CD4-positive, CD25-positive, alpha-beta regulatory T cell (primary cell): ENCODE measurements at regions not wholly inside any gene's neighbourhood (a gene's known extent, or its start where the extent isn't known, plus 50 kb on each side); places are given as distances from the start of the nearest gene placed in this dataset.

ENCODE experiments used
- ATAC-seq, 2 donors: fragments of 150-1000 bp; cut with Tn5 transposase; one replicate each; pipeline ENCODE4 v1.10.0; 2021; ENCODE audit warnings: low read depth in 2 of 2, moderate number of reproducible peaks in 2 of 2, moderate library complexity in 1 of 2
- DNase-seq, 3 donors: peaks; one replicate each; pipeline versions ENCODE4 v3.0.0 to v3.0.0-alpha.2; 2012 to 2022; ENCODE audit warnings: mixed read lengths in 1 of 3
- H3K27ac ChIP-seq: one replicate; pipeline ENCODE4 v1.7.0; 2013; ENCODE audit warnings: mild to moderate bottlenecking, low read length; ENCODE audit not compliant: insufficient read depth, poor library complexity, severe bottlenecking
- H3K27me3 ChIP-seq: one replicate; pipeline ENCODE4 v1.7.0; 2013; ENCODE audit warnings: low read length; ENCODE audit not compliant: control insufficient read depth, insufficient read depth
- H3K36me3 ChIP-seq: one replicate; pipeline ENCODE4 v1.7.0; 2013; ENCODE audit warnings: mild to moderate bottlenecking, low read length, moderate library complexity; ENCODE audit not compliant: control insufficient read depth, insufficient read depth
- H3K4me1 ChIP-seq: 2 replicates; pipeline ENCODE4 v1.7.0; 2013; ENCODE audit warnings: mild to moderate bottlenecking, low read length; ENCODE audit not compliant: insufficient read depth, control insufficient read depth, poor library complexity, severe bottlenecking
- H3K4me3 ChIP-seq: one replicate; pipeline ENCODE4 v1.7.0; 2013; ENCODE audit warnings: low read depth, mild to moderate bottlenecking, low read length, moderate library complexity
- H3K9me3 ChIP-seq, 2 experiments: 1 replicate in 1 of 2; 2 replicates in 1 of 2; pipeline ENCODE4 v1.7.0; 2013; ENCODE audit warnings: low read length in 2 of 2, mild to moderate bottlenecking in 1 of 2, moderate library complexity in 1 of 2; ENCODE audit not compliant: control insufficient read depth in 2 of 2
- H3K27ac Mint-ChIP-seq, 3 donors: one replicate each; pipeline ENCODE4 v1.8.0; 2020 to 2022; ENCODE audit warnings: mild to moderate bottlenecking in 3 of 3, mixed read lengths in 3 of 3, moderate library complexity in 2 of 3
- H3K27me3 Mint-ChIP-seq: one replicate; pipeline ENCODE4 v1.8.0; 2022; ENCODE audit warnings: mild to moderate bottlenecking, mixed read lengths
- H3K36me3 Mint-ChIP-seq: one replicate; pipeline ENCODE4 v1.8.0; 2020; ENCODE audit warnings: mixed read lengths
- H3K4me1 Mint-ChIP-seq, 4 donors: one replicate each; pipeline ENCODE4 v1.8.0; 2020 to 2022; ENCODE audit warnings: mixed read lengths in 4 of 4, mild to moderate bottlenecking in 1 of 4
- H3K4me3 Mint-ChIP-seq, 4 donors: one replicate each; pipeline ENCODE4 v1.8.0; 2020 to 2022; ENCODE audit warnings: mild to moderate bottlenecking in 4 of 4, mixed read lengths in 4 of 4, moderate library complexity in 3 of 4
- H3K9me3 Mint-ChIP-seq, 7 donors: one replicate each; pipeline ENCODE4 v1.8.0; 2020 to 2022; ENCODE audit warnings: mixed read lengths in 7 of 7, mild to moderate bottlenecking in 3 of 7, moderate library complexity in 2 of 7

- Mint-ChIP-seq H3K36me3 (no peaks in the 10 kb centered on the region), H3K4me3 (no peak overlapping the region), H3K27ac (no peak overlapping the region), H3K4me1 (no peaks in the 10 kb centered on the region), H3K27me3 (no peaks in the 10 kb centered on the region), H3K9me3 (peaks cover 0 to 13% (median 2%) of the 10 kb centered on the region in 7 donors)
- Histone ChIP-seq H3K4me3 (no peak overlapping the region), H3K9me3 (peaks cover 0 to 6% of the 10 kb centered on the region in 2 experiments), H3K36me3 (no peaks in the 10 kb centered on the region), H3K4me1 (no peaks in the 10 kb centered on the region), H3K27me3 (no peaks in the 10 kb centered on the region), H3K27ac (no peak overlapping the region)
- ATAC-seq (no peak), DNase-seq (no peak)
Observed at GRCh38 chr5:2502970-2503594, 248.4 kb downstream of the IRX2 start.

GRCh38 chr5:2499917-2500316 lies 251.6 kb downstream of the IRX2 start:
- peaks cover 0 to 13% (median 2%) of the 10 kb centered on the region in 7 donors for H3K9me3 Mint-ChIP-seq
- peaks cover 0 to 6% of the 10 kb centered on the region in 2 experiments for H3K9me3 ChIP-seq
- H3K36me3 ChIP-seq, result no peaks in the 10 kb centered on the region
- H3K27ac Mint-ChIP-seq, result no peak overlapping the region
- no peaks in the 10 kb centered on the region for H3K27me3 ChIP-seq
- no peak overlapping the region for H3K27ac ChIP-seq
- no peak for ATAC-seq
- no peak overlapping the region for H3K4me3 Mint-ChIP-seq
- H3K36me3 Mint-ChIP-seq, result no peaks in the 10 kb centered on the region
- H3K4me3 ChIP-seq, result no peak overlapping the region
- H3K4me1 Mint-ChIP-seq, result no peaks in the 10 kb centered on the region
- DNase-seq, result no peak
- H3K4me1 ChIP-seq, result no peaks in the 10 kb centered on the region
- H3K27me3 Mint-ChIP-seq, result no peaks in the 10 kb centered on the region

GRCh38 chr5:2496891-2497290 lies 254.6 kb downstream of the IRX2 start:
- no peak overlapping the region for H3K27ac Mint-ChIP-seq
- no peak overlapping the region for H3K4me3 Mint-ChIP-seq
- H3K36me3 ChIP-seq, result no peaks in the 10 kb centered on the region
- H3K27ac ChIP-seq, result no peak overlapping the region
- ATAC-seq, result no peak
- H3K9me3 Mint-ChIP-seq, result peaks cover 0 to 5% (median 0%) of the 10 kb centered on the region in 7 donors
- no peaks in the 10 kb centered on the region for H3K4me1 Mint-ChIP-seq
- H3K4me1 ChIP-seq, result no peaks in the 10 kb centered on the region
- no peaks in the 10 kb centered on the region for H3K27me3 Mint-ChIP-seq
- H3K4me3 ChIP-seq, result no peak overlapping the region
- H3K27me3 ChIP-seq, result no peaks in the 10 kb centered on the region
- no peak for DNase-seq
- no peaks in the 10 kb centered on the region for H3K36me3 Mint-ChIP-seq
- peaks cover 0 to 4% of the 10 kb centered on the region in 2 experiments for H3K9me3 ChIP-seq

- Histone ChIP-seq H3K4me3 (no peak overlapping the region), H3K9me3 (peaks cover 0 to 4% of the 10 kb centered on the region in 2 experiments), H3K27ac (no peak overlapping the region), H3K4me1 (no peaks in the 10 kb centered on the region), H3K27me3 (no peaks in the 10 kb centered on the region), H3K36me3 (no peaks in the 10 kb centered on the region)
- Mint-ChIP-seq H3K27ac (no peak overlapping the region), H3K36me3 (no peaks in the 10 kb centered on the region), H3K4me3 (no peak overlapping the region), H3K4me1 (no peaks in the 10 kb centered on the region), H3K27me3 (no peaks in the 10 kb centered on the region), H3K9me3 (peaks cover 0 to 5% (median 0%) of the 10 kb centered on the region in 7 donors)
- no peak for ATAC-seq
- no peak for DNase-seq
Observed at GRCh38 chr5:2496126-2496525, 255.4 kb downstream of the IRX2 start.

GRCh38 chr5:2493356-2493755 lies 258.1 kb downstream of the IRX2 start:
- H3K9me3 Mint-ChIP-seq, result no peaks in the 10 kb centered on the region
- Histone ChIP-seq H3K4me3 (no peak overlapping the region), H3K36me3 (no peaks in the 10 kb centered on the region), H3K27me3 (no peaks in the 10 kb centered on the region), H3K27ac (no peak overlapping the region), H3K4me1 (no peaks in the 10 kb centered on the region), H3K9me3 (no peaks in the 10 kb centered on the region)
- H3K36me3 Mint-ChIP-seq, result no peaks in the 10 kb centered on the region
- no peaks in the 10 kb centered on the region for H3K4me1 Mint-ChIP-seq
- no peak for DNase-seq
- H3K27me3 Mint-ChIP-seq, result no peaks in the 10 kb centered on the region
- no peak overlapping the region for H3K27ac Mint-ChIP-seq
- ATAC-seq, result no peak
- H3K4me3 Mint-ChIP-seq, result no peak overlapping the region

- ATAC-seq, result no peak
- Histone ChIP-seq H3K27me3 (no peaks in the 10 kb centered on the region), H3K27ac (no peak overlapping the region), H3K36me3 (no peaks in the 10 kb centered on the region), H3K4me1 (no peaks in the 10 kb centered on the region), H3K9me3 (no peaks in the 10 kb centered on the region), H3K4me3 (no peak overlapping the region)
- Mint-ChIP-seq H3K9me3 (no peaks in the 10 kb centered on the region), H3K4me1 (no peaks in the 10 kb centered on the region), H3K4me3 (no peak overlapping the region), H3K27me3 (no peaks in the 10 kb centered on the region), H3K36me3 (no peaks in the 10 kb centered on the region), H3K27ac (peak overlapping the region in 1 of 3 donors; percentile 29)
- DNase-seq, result no peak
Observed at GRCh38 chr5:2492476-2492875, 259.0 kb downstream of the IRX2 start.

- H3K9me3 ChIP-seq, result no peaks in the 10 kb centered on the region
- H3K4me3 ChIP-seq, result no peak overlapping the region
- H3K27me3 Mint-ChIP-seq, result no peaks in the 10 kb centered on the region
- ATAC-seq (no peak), DNase-seq (no peak)
- no peak overlapping the region for H3K4me3 Mint-ChIP-seq
- no peak overlapping the region for H3K27ac Mint-ChIP-seq
- no peak overlapping the region for H3K27ac ChIP-seq
- no peaks in the 10 kb centered on the region for H3K36me3 ChIP-seq
- no peaks in the 10 kb centered on the region for H3K4me1 ChIP-seq
- no peaks in the 10 kb centered on the region for H3K27me3 ChIP-seq
- peaks cover 0 to 2% (median 0%) of the 10 kb centered on the region in 7 donors for H3K9me3 Mint-ChIP-seq
- H3K4me1 Mint-ChIP-seq, result no peaks in the 10 kb centered on the region
- H3K36me3 Mint-ChIP-seq, result no peaks in the 10 kb centered on the region
Observed at GRCh38 chr5:2491846-2492245, 259.6 kb downstream of the IRX2 start.

- H3K9me3 ChIP-seq, result peaks cover 0 to 2% of the 10 kb centered on the region in 2 experiments
- no peak overlapping the region for H3K27ac ChIP-seq
- ATAC-seq (no peak), DNase-seq (no peak)
- H3K27me3 Mint-ChIP-seq, result no peaks in the 10 kb centered on the region
- no peak overlapping the region for H3K27ac Mint-ChIP-seq
- H3K4me3 ChIP-seq, result no peak overlapping the region
- no peaks in the 10 kb centered on the region for H3K27me3 ChIP-seq
- no peaks in the 10 kb centered on the region for H3K36me3 Mint-ChIP-seq
- H3K4me1 ChIP-seq, result no peaks in the 10 kb centered on the region
- H3K36me3 ChIP-seq, result no peaks in the 10 kb centered on the region
- peaks cover 0 to 9% (median 0%) of the 10 kb centered on the region in 7 donors for H3K9me3 Mint-ChIP-seq
- no peaks in the 10 kb centered on the region for H3K4me1 Mint-ChIP-seq
- no peak overlapping the region for H3K4me3 Mint-ChIP-seq
Observed at GRCh38 chr5:2489306-2489705, 262.2 kb downstream of the IRX2 start.
